ENCODE measurements at regions not wholly inside any gene's neighbourhood (a gene's known extent, or its start where the extent isn't known, plus 50 kb on each side); places are given as distances from the start of the nearest gene placed in this dataset.

GRCh38 chr1:191618181-191618580 lies 540.1 kb upstream of the RGS18 start:
- no peaks in the 10 kb centered on the region for H3K4me1 ChIP-seq (ENCODE audit: control insufficient read depth, insufficient read depth, low read length)
- intact Hi-C loops (cut with micrococcal nuclease): no loop called here
- no peaks in the 10 kb centered on the region for H3K27me3 ChIP-seq (ENCODE audit: control insufficient read depth, insufficient read depth, low read length)
- no peaks in the 10 kb centered on the region for H3K36me3 ChIP-seq (ENCODE audit: control insufficient read depth, insufficient read depth, low read length)
- no peaks in the 10 kb centered on the region for H3K9me3 ChIP-seq (ENCODE audit: control insufficient read depth, insufficient read depth, low read length)
- TF ChIP-seq, protein P1, sequence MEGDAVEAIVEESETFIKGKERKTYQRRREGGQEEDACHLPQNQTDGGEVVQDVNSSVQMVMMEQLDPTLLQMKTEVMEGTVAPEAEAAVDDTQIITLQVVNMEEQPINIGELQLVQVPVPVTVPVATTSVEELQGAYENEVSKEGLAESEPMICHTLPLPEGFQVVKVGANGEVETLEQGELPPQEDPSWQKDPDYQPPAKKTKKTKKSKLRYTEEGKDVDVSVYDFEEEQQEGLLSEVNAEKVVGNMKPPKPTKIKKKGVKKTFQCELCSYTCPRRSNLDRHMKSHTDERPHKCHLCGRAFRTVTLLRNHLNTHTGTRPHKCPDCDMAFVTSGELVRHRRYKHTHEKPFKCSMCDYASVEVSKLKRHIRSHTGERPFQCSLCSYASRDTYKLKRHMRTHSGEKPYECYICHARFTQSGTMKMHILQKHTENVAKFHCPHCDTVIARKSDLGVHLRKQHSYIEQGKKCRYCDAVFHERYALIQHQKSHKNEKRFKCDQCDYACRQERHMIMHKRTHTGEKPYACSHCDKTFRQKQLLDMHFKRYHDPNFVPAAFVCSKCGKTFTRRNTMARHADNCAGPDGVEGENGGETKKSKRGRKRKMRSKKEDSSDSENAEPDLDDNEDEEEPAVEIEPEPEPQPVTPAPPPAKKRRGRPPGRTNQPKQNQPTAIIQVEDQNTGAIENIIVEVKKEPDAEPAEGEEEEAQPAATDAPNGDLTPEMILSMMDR (IDR thresholded peaks at IDR 0.05): no peak
- Mint-ChIP-seq H3K4me1 (no peaks in the 10 kb centered on the region), H3K4me3 (no peak overlapping the region), H3K27me3 (ENCODE audit: low read depth in 2 of 2) (no peaks in the 10 kb centered on the region), H3K27ac (no peak overlapping the region), H3K9me3 (peaks cover 8 to 15% of the 10 kb centered on the region in 2 donors), H3K36me3 (no peaks in the 10 kb centered on the region)
- ATAC-seq: no peak
- DNase-seq: no peak
- H3K27ac ChIP-seq (ENCODE audit: low read length): no peak overlapping the region
- 80% methylated on average over 2 of the region's 2 CpGs for WGBS (ENCODE audit: insufficient coverage)
- no peak overlapping the region for H3K4me3 ChIP-seq (ENCODE audit: low read length)

DNA sequence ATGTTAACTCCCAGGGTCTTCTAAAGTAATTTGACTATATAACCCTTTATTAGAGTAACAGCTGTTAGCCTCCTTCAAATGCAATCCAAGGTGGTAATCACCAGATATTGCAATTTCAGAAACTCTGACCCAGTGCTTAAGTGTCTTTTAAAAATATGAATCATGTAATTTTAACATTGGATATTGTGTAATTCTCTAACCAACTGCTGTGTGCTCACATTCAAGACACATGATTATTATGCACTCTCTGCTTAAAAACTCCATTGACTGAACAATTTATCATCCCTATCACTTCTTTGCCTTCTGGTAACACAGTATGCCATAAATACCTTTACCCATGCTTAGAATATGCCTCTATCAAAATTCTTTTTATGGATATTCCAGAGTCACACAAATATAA lies 537.4 kb upstream of the RGS18 start:
- Histone ChIP-seq H3K4me3 (ENCODE audit: low read length) (no peak overlapping the region), H3K36me3 (ENCODE audit: control insufficient read depth, insufficient read depth, low read length) (no peaks in the 10 kb centered on the region), H3K4me1 (ENCODE audit: control insufficient read depth, insufficient read depth, low read length) (no peaks in the 10 kb centered on the region), H3K9me3 (ENCODE audit: control insufficient read depth, insufficient read depth, low read length) (no peaks in the 10 kb centered on the region), H3K27me3 (ENCODE audit: control insufficient read depth, insufficient read depth, low read length) (no peaks in the 10 kb centered on the region), H3K27ac (ENCODE audit: low read length) (no peak overlapping the region)
- no peaks in the 10 kb centered on the region for H3K36me3 Mint-ChIP-seq
- no peak for DNase-seq
- intact Hi-C loops (cut with micrococcal nuclease): no loop called here
- H3K4me3 Mint-ChIP-seq: no peak overlapping the region
- H3K4me1 Mint-ChIP-seq: no peaks in the 10 kb centered on the region
- ATAC-seq: no peak
- no peak overlapping the region for H3K27ac Mint-ChIP-seq
- H3K9me3 Mint-ChIP-seq: peaks cover 5 to 9% of the 10 kb centered on the region in 2 donors
- TF ChIP-seq, protein P1 (IDR thresholded peaks at IDR 0.05): no peak
- no peaks in the 10 kb centered on the region for H3K27me3 Mint-ChIP-seq (ENCODE audit: low read depth in 2 of 2)

- H3K9me3 Mint-ChIP-seq: peaks cover 0 to 4% of the 10 kb centered on the region in 2 donors
Observed at GRCh38 chr1:191624044-191624443, 534.2 kb upstream of the RGS18 start.

GRCh38 chr1:191629836-191630235 lies 528.4 kb upstream of the RGS18 start:
- ATAC-seq (no peak), DNase-seq (no peak)
- intact Hi-C loops (cut with micrococcal nuclease): no loop called here
- Mint-ChIP-seq H3K4me1 (no peaks in the 10 kb centered on the region), H3K9me3 (peaks cover 22 to 31% of the 10 kb centered on the region in 2 donors), H3K36me3 (peaks cover 7% of the 10 kb centered on the region), H3K27ac (no peak overlapping the region), H3K4me3 (no peak overlapping the region), H3K27me3 (ENCODE audit: low read depth in 2 of 2) (no peaks in the 10 kb centered on the region)
- Histone ChIP-seq H3K27ac (ENCODE audit: low read length) (no peak overlapping the region), H3K27me3 (ENCODE audit: control insufficient read depth, insufficient read depth, low read length) (no peaks in the 10 kb centered on the region), H3K9me3 (ENCODE audit: control insufficient read depth, insufficient read depth, low read length) (peaks cover 3% of the 10 kb centered on the region), H3K4me1 (ENCODE audit: control insufficient read depth, insufficient read depth, low read length) (no peaks in the 10 kb centered on the region), H3K4me3 (ENCODE audit: low read length) (no peak overlapping the region), H3K36me3 (ENCODE audit: control insufficient read depth, insufficient read depth, low read length) (no peaks in the 10 kb centered on the region)
- TF ChIP-seq, protein P1 (IDR thresholded peaks at IDR 0.05): no peak

More at GRCh38 chr1:191624044-191624443, 534.2 kb upstream of the RGS18 start:
- Mint-ChIP-seq H3K4me1 (no peaks in the 10 kb centered on the region), H3K27ac (no peak overlapping the region), H3K4me3 (no peak overlapping the region), H3K27me3 (ENCODE audit: low read depth in 2 of 2) (no peaks in the 10 kb centered on the region), H3K36me3 (no peaks in the 10 kb centered on the region)
- intact Hi-C loops (cut with micrococcal nuclease): no loop called here
- TF ChIP-seq, protein P1 (IDR thresholded peaks at IDR 0.05): no peak
- no peak for ATAC-seq
- no CpG with 5 or more reads among the region's 1 CpG for WGBS (ENCODE audit: insufficient coverage)
- no peak for DNase-seq
- no peaks in the 10 kb centered on the region for H3K9me3 ChIP-seq (ENCODE audit: control insufficient read depth, insufficient read depth, low read length)
- no peaks in the 10 kb centered on the region for H3K4me1 ChIP-seq (ENCODE audit: control insufficient read depth, insufficient read depth, low read length)
- no peaks in the 10 kb centered on the region for H3K27me3 ChIP-seq (ENCODE audit: control insufficient read depth, insufficient read depth, low read length)
- H3K36me3 ChIP-seq (ENCODE audit: control insufficient read depth, insufficient read depth, low read length): no peaks in the 10 kb centered on the region
- H3K27ac ChIP-seq (ENCODE audit: low read length): no peak overlapping the region
- H3K4me3 ChIP-seq (ENCODE audit: low read length): no peak overlapping the region

All from natural killer cell (primary cell).